DMS53 treated with DMSO at 0.1 percent for 48 hours (cell line): ENCODE measurements at regions not wholly inside any gene's neighbourhood (a gene's known extent, or its start where the extent isn't known, plus 50 kb on each side); places are given as distances from the start of the nearest gene placed in this dataset.
"Not testable (repeated sequence)": the region's sequence is repeated elsewhere in the genome, so short reads cannot be mapped to it uniquely, and the experiment has no call there.

Experiments used
- DNase-seq: peaks from one replicate; lab custom pipeline; 2025; ENCODE audit not compliant: unreplicated experiment; lab: John Stamatoyannopoulos, UW

- not testable (repeated sequence) for DNase-seq
These were observed 52.6 kb upstream of the KIF26B start for GRCh38 chr1:245102149-245102548.

GRCh38 chr1:245099401-245099800, 55.4 kb upstream of the KIF26B start:
- DNase-seq: no peak

GRCh38 chr1:245098924-245099323, 55.9 kb upstream of the KIF26B start:
- no peak for DNase-seq

- DNase-seq: no peak
These were observed 58.3 kb upstream of the KIF26B start for GRCh38 chr1:245096311-245097066.

GRCh38 chr1:245095903-245096302, 58.9 kb upstream of the KIF26B start:
- no peak for DNase-seq

- DNase-seq: no peak
These were observed 59.8 kb upstream of the KIF26B start for GRCh38 chr1:245094954-245095353.

- no peak for DNase-seq
These were observed 60.7 kb upstream of the KIF26B start for GRCh38 chr1:245094092-245094491.

- DNase-seq: no peak
These were observed 62.2 kb upstream of the KIF26B start for GRCh38 chr1:245092638-245092976.

GRCh38 chr1:245091818-245092637, 62.8 kb upstream of the KIF26B start:
- DNase-seq: peak; percentile 94

- no peak for DNase-seq
These were observed 63.6 kb upstream of the KIF26B start for GRCh38 chr1:245091171-245091621.

GRCh38 chr1:245090491-245091090, 64.2 kb upstream of the KIF26B start:
- DNase-seq: no peak

- DNase-seq: no peak
These were observed 67.1 kb upstream of the KIF26B start for GRCh38 chr1:245087723-245088122.

GRCh38 chr1:245086389-245086969, 68.3 kb upstream of the KIF26B start:
- DNase-seq: no peak

GRCh38 chr1:245085508-245086095, 69.2 kb upstream of the KIF26B start:
- no peak for DNase-seq

GRCh38 chr1:245084551-245084950, 70.2 kb upstream of the KIF26B start:
- DNase-seq: no peak

- peak; percentile 41 for DNase-seq
These were observed 75.7 kb upstream of the KIF26B start for GRCh38 chr1:245079021-245079609.

GRCh38 chr1:245074898-245075297, 79.9 kb upstream of the KIF26B start:
- DNase-seq: no peak

GRCh38 chr1:245074232-245074747, 80.5 kb upstream of the KIF26B start:
- no peak for DNase-seq

- no peak for DNase-seq
These were observed 83.8 kb upstream of the KIF26B start for GRCh38 chr1:245070836-245071615.

- DNase-seq: no peak
These were observed 87.5 kb upstream of the KIF26B start for GRCh38 chr1:245067257-245067656.
